Endothelial cell of hepatic sinusoid (primary cell): ENCODE measurements at regions not wholly inside any gene's neighbourhood (a gene's known extent, or its start where the extent isn't known, plus 50 kb on each side); places are given as distances from the start of the nearest gene placed in this dataset.
"Not testable (repeated sequence)": the region's sequence is repeated elsewhere in the genome, so short reads cannot be mapped to it uniquely, and the experiment has no call there.

Experiments used
- in situ Hi-C: cut with HindIII; loops from 2 replicates; pipeline ENCODE4 v1.10.0; 2017; ENCODE audit warnings: low sequenced_read_pairs

DNA sequence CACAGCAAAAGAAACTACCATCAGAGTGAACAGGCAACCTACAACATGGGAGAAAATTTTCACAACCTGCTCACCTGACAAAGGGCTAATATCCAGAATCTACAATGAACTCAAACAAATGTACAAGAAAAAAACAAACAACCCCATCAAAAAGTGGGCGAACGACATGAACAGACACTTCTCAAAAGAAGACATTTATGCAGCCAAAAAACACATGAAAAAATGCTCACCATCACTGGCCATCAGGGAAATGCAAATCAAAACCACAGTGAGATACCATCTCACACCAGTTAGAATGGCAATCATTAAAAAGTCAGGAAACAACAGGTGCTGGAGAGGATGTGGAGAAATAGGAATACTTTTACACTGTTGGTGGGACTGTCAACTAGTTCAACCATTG lies 207.8 kb downstream of the USP6NL start:
- in situ Hi-C loops = not testable (repeated sequence)

DNA sequence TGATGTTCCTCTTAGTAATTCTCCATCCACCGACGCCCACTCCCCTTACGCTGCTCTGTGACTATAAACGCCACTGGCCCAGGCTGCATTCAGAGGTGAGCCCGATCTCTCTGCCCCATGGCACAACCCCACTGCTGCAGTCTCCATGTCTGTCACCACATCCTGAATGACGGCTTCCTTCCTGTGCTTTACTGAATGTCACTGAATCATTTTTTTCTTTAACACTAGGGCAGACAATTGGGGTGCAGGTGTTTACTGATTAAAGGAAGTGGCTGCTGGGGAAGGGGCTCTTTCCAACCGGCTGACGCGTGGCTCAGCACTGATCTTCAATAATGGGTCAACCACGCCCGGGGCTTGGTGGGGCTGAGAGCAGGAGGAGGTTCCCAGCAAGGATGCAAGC lies 208.3 kb downstream of the USP6NL start:
- in situ Hi-C loops = no loop called here

DNA sequence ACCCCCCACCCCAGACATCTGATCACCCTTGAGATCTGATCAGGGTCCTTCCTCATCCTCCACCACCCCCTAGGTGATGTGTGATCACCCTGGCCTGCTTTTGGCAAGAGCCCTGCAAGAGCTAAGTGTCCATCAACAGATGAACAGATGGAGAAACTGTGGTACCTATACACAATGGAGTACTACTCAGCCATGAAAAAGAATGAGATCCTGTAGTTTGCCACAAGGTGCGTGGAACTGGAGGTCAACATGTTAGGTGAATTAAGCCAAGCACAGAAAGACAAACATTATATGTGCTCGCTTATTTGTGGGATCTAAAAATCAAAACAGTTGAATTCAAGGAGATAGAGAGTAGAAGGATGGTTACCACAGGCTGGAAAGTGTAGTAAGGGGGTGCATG lies 209.1 kb downstream of the USP6NL start:
- in situ Hi-C loops = no loop called here

DNA sequence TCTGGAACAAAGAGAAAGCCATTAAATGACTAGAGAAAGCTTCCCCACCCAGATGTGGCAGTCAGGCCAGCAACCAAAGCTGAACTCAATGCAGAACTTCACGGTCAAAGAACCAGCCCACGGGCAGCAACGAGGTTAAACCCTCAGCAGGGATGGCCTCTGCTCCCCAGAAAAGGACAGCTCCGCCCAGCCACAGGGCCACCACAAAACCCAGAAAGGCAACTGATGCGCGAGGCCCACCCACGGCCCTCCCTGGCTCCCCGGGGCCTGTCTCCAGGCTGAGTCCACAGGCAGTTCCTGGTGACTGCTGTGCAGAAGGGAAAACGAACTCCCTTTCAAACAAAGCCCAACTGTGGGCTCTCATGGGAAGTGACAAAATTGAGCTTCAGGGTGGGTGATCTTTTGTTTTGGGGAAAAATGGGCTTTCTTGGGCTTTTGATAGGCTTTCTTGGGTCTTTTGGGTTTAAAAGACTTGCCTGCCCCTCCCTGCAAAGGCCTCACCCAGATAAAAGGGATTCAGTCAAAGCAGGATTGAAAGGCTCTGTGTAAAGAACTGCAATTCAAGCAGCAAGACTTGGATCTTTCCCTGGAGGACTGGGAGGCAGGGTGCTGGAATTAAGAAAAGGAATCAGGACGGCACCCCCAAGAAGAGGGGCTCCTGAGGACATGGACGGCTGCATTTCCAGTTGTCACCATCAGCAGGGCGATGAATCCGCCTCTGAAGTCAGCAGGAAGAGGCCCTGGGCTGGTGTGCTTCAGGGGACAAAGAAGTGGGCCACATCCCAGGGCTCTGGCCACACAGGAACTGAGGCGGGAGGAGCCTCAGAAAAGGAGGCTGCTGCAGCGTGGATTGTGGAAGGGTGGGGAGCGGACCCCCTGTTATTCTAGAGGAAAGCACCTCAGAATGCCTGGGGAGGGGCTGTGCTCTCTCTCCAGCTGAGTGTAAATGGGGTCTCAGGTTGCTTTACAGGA lies 209.9 kb downstream of the USP6NL start:
- in situ Hi-C loops = no loop called here

DNA sequence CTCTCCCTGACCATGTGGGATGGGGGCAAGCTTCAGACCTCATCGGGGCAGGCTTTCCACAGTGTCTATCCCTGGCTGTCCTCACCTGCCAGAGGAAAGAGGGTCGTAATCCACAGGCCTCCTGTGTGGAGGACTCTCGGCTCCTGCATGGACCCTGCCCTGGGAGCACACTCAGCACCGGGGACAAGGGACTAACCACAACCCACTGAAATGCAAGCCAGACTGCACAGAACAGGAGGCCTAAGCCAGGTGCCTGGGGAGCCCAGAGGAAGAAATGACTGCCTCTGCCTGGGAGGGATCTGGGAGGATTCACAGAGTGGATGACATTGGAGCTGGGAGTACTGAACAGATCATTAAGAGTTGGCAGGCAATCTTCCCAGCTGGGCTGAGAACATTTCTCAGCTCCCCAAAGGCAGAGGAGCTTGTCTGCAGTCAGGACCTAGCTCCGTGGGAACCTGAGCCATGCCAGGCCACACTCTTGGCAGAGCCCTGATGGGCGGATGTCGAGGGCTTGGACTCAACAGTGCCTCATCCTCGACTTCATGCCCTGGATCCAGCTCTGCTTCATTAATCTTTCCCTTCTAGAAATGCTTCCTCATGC lies 213.4 kb downstream of the USP6NL start:
- in situ Hi-C loops = no loop called here

DNA sequence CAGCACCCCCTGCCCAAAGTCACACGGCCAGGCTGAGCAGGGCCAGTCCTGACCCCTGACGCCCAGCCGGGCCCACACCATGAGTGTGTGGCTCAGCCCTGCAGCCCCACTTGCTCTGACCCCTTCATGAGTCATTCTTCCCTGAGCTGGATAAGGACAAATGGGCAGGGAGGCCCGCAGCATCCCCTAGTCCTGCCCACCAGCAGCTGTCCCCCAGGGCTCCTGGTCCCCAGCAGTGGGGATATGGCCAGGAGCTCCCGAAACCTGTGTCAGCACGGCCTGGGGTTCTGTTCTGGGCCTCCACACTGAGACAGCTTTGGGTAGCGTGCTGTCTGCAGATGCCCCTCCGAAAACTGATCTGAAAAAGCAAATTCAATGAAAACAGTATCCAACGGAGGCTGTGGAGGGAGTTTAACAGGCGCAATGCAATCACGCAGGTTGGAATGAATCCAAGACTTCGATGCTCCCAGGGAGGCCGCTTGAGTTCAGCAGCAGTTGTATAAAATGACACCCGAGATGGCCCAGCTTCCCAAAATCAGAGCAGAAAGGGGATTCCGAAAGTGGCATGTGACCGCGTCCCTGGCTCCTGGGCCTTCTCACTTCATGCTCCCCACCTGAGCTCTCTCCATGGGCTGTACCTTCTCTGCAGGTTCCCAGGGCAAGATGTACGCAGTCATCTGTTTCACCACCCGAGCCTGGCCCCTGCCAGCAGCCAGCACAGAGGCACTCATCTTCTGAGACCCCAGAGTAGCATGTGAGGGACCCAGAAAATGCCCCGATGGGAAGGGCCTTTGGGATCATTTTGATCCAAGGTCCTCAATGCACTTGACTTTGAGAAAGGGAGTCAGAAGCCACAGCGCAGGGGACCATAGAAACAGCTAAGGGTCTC lies 214.1 kb downstream of the USP6NL start:
- in situ Hi-C loops = no loop called here

DNA sequence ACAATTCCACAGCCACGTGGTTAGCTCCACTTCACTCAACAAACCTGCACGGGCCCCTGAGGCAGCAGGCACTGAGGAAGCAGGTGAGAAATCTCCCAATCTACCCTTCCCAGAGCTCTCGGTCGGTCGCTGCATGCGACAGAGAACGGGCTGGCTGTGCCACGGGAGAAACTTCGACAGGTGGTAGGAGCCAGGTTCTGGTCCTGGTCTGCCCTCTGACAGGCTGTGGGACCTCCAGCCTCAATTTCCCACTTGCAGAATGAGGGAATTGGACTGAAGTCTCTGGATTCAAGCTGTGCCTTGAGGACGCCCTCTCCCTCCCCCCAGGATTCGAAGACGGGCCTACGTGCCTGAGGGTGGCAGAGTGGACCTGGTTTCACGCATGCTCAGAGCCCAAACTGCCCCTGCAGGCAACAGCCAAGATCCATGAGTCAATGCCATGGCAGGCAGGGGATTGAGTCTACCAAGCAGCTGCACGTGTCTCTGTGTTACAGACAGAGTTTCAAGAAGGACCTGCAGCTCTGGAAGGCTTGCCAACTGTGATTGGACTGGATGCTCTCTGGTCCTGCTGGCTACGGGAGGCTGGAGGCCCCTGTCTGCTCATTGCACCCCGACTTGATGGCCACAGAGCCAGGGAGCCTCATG lies 215.0 kb downstream of the USP6NL start:
- in situ Hi-C loops = no loop called here

DNA sequence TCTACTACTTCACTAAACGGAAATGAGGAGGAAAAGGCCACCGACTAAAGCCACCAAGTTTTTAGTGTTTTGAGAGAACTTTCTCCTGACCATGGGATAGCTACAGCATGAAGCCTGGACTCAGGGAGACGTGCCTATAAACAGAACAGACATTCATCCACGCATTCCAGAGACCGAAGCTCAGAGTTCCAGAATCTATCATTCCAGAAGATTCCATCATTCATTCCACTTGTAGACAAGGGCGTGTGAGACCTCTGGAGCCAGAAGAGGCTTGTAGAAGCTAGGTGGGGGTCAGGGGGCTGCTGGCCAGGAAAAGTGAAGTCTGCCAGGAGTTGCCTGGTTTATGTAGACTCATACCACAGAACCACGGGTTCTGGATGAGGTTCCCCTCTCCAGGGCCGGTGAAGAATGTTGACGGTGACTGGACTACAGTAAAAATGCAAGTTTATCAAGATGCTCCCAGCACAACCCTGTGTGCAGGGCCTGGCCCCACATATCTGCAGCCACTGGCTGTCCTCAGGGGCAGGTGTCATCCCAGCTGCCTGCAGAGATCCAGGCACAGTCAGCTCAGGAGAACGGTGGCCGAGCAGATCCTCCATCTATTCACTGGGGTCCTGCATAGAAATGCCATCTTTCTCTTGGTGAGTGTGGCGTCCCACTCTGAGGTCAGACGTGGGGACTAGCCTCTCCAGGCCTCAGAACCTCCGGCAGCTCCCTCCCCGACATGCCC lies 215.7 kb downstream of the USP6NL start:
- in situ Hi-C loops = no loop called here

DNA sequence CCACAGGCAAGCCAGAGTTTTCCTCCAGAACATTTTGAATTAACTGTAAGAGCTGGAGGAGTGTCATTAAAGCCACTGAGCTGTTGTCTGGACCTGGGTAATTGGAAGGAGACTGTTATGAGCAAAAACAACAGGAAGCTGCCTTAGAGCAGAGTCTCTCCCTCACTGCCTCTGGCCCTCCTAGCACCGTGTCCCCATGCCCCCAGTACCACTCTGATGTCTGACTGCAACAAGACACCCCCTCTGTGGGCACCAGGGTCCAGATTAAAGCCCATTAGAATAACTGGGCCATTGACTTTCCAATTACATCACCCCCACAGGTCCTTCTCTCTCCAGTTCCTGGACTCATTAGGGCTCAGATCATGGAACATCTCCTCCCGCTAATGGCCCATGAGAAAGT lies 216.3 kb downstream of the USP6NL start:
- in situ Hi-C loops = no loop called here

DNA sequence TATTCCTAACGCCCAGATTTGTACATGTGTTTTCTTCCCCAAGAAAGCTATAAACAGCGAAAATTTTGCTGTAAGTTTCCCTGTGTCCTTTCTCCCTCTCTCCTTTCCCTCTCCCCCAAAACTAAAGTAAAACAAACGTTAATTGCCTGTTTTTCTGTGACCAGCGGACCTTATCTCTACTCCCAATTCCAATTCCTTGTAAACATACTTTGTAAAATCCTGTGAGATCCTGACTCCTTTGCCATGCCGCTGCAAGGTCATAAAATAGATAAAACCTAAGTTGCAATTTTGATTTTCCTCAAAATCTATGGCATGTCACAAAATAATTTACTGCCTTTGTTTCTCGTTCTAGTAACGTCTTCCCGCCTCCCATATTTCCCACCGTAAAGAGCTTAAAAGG lies 217.6 kb downstream of the USP6NL start:
- in situ Hi-C loops = no loop called here

DNA sequence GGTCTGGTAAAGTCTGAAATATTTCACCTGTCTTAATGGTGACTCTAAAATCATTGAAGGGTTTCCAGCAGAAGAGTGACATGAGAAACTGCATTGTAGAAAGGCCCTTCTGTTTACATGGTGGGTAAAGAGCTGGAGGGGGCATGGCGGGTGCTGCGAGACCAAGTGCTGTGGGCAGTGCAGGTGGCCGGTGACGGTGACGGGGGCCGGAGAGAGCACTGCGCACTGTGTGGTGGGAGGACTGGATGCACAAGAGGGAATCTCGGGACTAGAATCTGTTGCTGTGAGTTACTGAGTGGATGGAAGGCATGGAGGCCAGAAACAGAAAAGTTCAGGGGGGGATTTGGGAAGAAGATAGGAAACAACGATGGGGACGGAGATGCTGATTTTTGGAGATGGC lies 218.7 kb downstream of the USP6NL start:
- in situ Hi-C loops = no loop called here

DNA sequence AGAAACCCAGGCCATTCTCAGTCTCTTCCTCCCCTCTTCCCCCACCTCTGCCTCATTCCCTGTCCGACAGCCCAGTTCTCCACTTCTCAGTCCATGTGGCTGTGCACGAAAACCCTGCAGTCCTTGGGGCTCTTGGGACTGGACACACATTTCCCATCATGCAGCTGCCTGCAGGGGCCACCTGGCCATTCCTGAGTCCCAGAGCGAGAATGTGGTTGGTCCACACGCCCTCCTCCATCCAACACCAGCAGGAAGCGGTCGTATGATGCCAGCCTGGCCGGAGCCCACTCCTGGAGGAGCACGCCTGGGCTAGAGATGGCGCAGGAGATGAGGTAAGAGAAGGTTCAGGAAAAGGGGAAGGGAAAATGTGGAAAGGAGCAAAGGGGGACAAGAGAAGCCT lies 222.5 kb downstream of the USP6NL start:
- in situ Hi-C loops = loop anchor here (10.0 kb wide), 1 partner anchor 1334 kb away; no protein-coding TSS in a partner anchor

DNA sequence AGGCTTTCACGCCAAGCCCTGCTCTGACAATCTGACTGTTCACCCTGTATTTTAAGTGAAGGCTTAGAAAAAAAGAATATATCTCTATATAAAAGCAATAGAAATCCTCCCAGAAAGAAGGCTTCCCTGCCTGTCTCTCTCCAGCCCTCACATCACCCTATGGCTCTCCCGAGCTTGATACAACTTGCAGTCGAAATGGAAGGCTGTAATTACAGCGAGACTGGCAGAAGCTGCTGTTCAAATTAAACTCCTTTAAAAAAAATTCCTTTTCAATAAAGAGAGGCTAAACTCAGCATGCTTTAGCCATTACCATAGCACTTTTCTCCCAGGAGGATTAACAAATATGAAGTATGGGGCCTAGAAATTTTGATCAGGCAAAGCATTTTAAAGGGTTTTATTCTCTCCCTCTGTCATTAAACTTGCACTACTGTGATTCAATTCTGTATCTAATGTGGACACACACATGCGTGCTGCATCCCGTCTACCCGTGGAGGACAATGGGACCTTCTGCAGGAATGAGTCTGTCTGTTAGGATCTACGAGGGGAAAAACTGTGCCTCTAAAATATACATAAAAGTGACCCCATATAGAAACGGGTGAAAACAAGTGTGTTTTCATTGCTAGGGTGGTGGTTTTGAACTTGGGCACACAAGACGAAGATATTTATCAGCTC lies 223.8 kb downstream of the USP6NL start:
- in situ Hi-C loops = loop anchor here (10.0 kb wide), 1 partner anchor 1333 kb away; no protein-coding TSS in a partner anchor

DNA sequence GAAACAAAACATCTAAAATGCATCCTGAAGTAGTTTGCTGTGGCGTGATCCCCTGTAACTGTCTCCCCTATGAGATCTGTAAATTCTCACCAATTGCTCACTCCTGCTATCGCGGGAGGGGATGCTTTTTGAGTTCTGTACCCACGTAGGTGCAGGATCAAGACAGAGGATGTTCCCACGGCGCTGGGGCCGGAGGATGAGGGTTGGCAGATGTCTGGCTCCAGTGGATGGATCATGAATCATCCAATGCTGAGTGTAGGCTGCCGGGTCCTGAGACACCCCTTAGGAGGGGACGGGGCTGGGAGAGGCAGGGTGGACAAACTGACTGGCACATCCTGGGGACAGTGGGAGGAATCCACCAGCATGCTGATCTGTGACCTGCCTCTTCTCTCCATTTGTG lies 224.4 kb downstream of the USP6NL start:
- in situ Hi-C loops = loop anchor here (10.0 kb wide), 1 partner anchor 1332 kb away; no protein-coding TSS in a partner anchor
